HG03378 (cell line): ENCODE measurements at regions not wholly inside any gene's neighbourhood (a gene's known extent, or its start where the extent isn't known, plus 50 kb on each side); places are given as distances from the start of the nearest gene placed in this dataset.
"Not testable (repeated sequence)": the region's sequence is repeated elsewhere in the genome, so short reads cannot be mapped to it uniquely, and the experiment has no call there.

Experiments
- ATAC-seq: cut with Tn5 transposase; IDR thresholded peaks from one replicate; pipeline ENCODE4 v1.9.1; 2021; ENCODE audit warnings: mild to moderate bottlenecking, moderate library complexity; ENCODE audit not compliant: unreplicated experiment

DNA sequence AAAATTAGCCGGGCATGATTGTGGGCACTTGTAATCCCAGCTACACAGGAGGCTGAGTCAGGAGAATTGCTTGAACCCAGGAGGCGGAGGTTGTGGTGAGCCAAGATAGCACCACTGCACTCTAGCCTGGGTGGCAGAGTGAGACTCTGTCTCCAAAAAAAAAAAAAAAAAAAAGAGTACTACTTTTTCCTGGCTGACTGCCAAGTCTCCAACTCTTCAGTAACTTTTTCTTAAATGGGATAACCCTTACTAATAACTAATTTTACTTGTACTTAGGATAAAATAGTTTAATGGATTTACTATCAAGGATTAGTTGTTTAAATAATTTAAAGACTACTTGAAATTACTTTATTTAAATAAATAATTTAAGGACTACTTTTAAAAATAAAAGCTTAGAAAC lies 158.8 kb upstream of the CAND1 start:
- ATAC-seq: not testable (repeated sequence)

DNA sequence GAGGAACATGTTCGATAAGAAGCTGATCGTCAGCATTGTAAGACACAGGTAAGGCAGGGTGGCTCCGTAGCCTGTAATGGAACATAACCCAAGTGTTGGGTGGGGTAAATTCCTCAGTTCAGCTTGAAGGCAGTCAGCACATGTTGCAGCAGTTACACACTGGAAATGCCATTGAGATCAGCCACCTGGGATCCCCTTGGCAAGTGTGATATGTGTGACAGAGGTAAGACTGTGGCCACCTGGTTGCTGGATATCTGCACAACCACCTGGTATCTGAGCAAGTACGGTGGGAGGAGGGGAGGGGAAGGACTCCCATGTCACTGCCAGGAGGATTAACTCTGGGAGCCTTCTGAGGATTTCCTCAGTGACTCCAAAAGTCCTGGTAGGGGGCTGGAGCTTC lies 158.0 kb upstream of the CAND1 start:
- ATAC-seq: no peak

DNA sequence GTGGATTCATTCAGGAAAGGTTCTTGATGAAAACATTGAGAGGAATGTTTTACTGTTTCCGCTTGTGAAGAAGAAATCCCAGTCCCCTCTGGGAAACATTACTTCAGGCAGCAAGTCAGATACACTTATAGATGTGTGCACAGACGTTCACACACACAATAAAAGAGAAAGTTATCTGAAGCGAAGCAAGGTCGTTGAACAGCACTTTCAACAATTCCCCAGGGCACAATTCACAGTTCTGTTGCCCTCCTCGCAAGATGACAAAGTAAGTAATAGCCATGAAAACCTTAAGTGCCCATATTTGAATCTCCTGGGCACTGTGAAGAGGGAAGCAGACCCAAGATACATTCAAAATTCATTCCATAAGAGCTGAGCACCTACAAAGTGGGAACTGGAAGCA lies 156.6 kb upstream of the CAND1 start:
- no peak for ATAC-seq

DNA sequence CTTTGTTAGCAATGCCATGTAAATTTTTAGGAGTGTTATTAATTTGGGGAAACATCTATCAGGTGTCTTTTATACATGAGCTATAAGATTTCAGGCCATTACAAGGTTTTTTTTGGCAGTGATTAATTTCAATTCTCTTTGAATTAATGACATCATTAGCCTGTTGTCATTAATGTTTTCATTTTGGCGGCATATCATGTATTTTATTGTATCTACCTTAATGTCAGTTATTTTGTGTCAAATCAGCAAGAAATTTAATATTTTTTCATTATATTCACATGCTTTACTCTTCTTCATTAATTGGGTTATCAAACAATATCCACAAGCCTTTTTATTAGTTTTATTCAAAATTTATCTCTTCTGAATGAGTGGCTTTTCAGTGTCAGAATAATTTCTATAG lies 153.0 kb upstream of the CAND1 start:
- no peak for ATAC-seq

DNA sequence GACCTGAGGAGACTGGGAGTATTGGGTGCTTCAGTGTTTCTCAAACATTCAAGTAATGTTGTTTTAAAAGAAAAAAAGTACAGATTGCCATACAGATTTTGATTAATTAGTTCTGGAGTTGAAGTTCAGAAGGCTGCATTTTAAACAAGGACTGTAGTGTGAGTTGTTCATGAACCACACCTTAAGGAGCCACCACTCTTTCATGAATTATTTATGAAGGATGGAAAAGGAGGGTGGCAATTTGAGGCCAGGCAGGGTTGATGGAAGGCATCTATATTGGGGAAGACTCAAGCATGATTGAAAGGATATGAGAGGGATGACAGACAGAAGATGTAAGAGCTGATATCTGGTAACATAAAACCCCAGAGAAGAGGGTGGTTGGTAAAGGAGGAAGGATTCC lies 146.6 kb upstream of the CAND1 start:
- ATAC-seq: no peak

DNA sequence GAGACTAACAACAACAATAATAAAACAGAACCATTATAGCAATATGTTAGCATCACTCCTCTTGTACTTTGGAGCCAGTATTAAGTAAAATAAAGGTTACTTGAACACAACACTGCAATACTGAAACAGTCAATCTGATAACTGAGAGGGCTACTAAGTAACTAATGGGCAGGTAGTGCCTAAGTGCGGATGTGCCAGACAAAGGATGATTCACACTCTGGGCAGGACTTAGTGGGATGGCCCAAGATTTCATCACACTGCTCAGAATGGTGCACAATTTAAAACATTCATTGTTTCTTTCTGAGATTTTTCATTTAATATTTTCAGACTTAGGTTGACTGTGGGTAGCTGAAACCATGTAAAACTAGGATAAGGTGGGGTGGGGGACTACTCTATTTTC lies 131.9 kb upstream of the CAND1 start:
- ATAC-seq: no peak

DNA sequence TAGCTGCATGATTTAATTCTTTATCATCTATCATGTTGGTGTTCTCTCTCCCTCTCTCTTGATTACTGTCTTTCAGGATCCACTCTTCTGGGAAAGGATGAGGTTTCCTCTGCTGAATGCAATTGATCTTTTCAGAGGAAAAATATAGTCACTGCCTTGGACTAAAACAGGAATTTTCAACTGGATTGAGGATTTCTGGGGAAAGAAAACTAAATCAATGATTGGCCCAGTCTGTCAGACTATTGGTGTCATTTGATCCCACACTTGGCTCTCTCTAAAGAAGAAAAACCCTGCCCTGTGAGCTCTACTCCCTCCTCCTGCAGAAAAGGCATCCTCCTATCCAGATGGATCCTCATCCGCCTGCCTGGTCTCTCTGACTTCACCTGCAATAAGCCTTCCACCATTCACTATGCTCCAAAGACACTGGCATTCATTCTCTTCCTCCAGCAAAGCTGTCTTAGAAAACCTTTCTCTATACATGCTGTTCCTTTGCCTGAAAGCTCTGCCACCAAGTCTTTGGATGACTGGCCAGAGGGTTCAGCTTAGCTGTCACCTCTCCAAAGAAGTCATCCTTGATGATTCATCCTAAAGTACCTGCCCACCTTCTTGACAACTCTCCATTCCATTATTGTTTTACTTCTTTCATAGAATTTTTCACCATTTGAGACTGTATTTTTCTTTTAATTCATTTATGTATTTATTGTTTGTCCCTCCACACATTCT lies 127.7 kb upstream of the CAND1 start:
- ATAC-seq: no peak

DNA sequence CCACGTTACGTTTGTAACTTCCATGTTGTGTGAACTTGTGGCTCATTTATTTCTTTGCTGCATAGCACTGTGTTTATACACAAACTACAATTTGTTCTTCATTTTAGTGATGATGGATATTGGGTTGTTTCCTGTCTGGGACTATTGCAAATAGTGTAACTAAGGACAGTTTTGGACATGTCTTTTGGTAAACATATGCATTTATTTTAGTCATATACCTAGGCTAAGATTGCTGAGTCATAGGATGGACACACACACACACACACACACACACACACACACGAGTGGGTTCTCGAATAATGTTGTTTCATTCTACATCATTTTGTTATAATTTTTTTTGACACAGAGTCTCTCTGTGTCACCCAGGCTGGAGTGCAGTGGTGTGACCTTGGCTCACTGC lies 123.5 kb upstream of the CAND1 start:
- ATAC-seq: no peak

DNA sequence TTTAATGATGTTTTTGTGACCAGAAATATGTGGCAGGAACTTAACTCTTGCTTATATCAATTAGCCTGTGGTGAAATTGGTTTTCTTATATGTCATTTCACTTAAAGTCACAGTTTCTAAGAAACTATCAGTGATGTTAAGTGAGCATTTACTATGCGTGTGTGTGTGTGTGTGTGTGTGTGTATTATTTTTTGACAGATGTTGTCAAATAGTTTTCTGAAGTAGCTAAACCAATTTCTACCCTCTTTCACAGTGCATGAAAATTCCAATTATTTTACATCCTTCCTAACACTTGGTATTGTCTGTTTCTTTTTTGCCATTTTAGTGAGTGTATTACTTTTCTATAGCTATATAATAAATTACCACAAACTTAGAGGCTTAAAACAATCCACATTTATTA lies 122.1 kb upstream of the CAND1 start:
- ATAC-seq: no peak

DNA sequence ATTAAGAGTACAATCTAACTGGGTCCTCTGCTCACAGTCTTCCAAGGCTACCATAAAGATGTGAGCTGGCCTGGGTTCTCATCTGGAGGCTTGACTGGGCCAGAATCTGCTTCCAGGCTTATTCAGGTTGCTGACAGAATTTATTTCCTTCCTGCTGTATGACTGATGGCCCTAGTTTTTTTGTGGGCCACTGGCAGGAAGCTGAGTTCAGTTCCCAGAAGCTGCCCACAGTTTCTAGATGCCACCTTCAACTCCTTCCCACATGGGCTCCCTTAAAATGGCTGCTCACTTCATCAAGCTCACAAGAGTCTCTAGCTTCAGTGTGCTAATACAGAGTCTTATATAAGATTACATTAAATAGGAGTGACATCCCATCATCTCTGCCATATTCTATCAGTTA lies 121.7 kb upstream of the CAND1 start:
- no peak for ATAC-seq

DNA sequence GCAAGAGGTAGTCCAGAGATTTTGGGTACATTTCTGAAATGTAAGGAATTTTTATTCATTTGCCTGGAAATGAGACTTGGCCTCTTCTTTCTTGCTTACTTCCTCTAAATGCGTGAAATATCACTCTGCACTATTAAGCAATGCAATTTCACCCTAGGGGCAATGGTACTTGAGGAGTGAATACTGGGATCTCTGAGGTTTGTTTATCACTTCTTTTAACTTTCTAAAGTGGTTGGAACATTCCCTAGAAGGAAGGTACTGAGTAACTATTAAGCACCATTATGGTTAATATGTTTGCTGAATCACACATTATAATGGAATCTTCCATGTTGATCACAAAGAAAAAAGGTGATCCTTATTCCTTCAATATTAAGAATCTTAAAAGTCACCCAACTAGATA lies 120.9 kb upstream of the CAND1 start:
- no peak for ATAC-seq

DNA sequence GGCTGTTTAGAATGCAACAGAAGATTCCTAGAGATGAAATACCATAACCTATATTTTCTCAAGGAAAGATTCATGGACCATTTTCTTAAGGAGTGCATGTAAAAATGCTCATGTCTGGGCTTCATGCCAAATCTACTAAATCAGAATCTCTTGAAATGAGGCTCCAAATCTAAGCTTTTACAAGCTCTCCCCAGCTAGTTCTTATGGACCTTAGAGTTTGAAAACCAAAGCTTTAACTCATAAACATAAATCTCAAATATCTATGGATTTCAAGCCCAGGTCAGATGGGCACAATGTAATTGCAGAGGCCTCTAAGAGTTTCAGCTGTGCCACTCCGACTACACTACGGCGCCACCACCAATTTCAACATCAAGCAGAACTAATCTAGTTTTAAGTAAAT lies 117.3 kb upstream of the CAND1 start:
- ATAC-seq: no peak

DNA sequence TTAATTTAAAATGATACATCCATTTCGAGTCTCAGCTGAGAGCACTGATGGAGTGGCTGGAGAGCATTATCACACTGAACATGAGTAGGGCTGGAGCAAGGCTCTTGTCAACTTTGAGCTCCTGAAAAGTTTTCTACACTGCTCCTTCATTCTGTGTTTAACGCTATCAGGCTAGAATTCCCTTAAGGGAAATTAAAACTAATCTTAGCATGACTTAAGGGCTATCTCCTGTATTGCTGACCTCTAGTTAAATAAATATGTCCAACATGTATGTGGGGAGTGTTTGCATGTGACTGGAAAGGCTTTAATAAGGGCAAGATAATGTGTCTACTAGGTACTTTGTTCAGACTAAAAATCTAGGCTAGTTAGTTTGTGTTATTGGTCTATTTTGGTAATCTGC lies 116.7 kb upstream of the CAND1 start:
- ATAC-seq: no peak

DNA sequence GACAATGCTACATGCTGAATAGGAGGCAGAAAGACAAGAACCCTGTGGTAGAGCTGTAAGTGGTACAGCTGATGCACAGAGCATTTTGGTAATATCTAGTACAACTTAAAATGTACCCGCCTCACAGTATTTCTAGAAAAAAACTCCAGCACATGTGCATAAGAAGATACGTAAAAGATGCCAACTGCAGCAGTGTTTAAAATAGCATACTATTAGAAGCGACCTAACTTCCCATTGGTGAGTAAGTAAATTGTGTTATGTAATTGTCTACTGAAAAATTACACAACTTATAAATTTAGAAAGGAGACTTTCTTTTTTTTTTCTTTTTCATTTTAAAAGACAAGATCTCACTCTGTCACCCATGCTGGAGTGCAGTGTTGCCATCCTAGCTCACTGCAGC lies 114.3 kb upstream of the CAND1 start:
- ATAC-seq: no peak

DNA sequence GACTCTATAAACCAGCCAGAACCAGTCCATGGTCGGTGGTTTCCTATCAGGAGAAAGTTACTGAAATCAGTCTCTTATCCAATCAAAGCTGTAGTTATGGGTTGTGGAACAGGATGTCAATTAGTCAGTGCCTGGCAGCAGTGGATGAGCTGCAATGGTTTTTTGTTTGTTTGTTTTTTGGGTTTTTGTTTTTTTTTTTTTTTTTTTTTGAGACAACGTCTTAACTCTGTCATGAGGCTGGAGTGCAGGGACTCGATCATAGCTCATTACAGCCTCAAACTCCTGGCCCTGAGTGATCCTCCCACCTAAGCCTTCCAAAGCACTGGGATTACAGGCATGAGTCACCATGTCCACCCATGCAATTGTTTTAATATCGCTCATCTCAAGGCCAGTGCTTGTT lies 113.3 kb upstream of the CAND1 start:
- ATAC-seq: no peak

DNA sequence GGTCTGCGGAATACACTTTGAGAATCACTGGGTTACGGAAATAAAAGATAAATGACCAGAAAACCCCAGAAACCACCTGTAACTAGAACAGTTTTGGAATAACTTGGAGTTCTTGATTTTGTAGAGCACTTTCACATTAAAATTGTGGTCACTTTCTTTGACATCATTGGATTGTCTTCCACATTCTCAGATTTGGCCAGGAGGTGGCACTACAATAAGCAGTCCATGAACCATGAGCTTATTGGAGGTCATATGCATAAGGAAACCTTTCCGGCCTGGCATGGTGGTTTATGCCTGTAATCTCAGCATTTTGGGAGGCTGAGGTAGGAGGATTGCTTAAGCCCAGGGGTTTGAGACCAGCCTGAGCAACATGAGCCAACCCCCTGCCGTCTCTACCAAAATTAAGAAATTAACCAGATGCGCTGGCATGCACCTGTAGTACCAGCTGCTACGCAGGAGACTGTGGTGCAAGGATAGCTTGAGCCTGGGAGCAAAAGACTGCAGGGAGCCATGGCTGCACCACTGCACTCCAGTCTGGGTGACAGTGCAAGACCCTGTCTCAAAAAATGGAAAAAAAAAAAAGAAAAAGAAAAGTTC lies 107.7 kb upstream of the CAND1 start:
- peak; percentile 82 for ATAC-seq

DNA sequence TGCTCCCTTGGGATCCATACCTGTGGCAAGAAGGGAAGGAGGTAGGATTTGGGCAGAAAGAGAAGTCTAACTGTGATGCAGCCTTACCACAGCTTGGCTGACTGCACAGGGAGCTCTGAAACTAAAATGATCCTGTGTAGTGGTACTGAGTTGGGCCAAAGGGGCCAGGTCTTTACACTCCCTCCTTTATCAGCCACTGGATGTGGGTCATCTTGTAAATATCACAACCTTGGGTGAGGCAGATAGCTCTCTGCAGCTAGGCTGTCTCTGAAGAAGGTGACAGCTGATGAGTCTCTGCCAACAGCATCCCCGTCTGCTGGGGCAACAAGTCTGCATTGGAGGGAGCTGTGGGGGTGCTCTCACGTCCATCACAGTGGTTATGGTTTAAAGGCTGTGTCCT lies 95.9 kb upstream of the CAND1 start:
- ATAC-seq: no peak

DNA sequence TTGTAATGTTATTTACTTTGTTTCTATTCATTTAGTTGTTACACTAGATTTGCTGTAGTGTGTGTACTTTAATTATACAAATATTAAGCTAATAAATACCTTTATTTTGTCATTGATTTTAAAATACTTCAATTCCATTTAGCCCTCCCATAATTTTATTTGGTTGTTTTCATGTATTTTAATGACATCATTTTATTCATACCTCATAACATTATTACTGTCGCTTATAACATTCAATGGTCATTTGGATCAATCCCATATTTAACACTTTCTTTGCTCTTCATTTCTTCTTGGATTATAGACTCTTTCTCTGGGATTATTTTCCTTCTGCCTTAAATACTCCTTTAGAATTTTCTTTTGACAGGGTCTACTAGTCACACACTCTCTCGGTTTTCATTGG lies 86.6 kb upstream of the CAND1 start:
- ATAC-seq: no peak

DNA sequence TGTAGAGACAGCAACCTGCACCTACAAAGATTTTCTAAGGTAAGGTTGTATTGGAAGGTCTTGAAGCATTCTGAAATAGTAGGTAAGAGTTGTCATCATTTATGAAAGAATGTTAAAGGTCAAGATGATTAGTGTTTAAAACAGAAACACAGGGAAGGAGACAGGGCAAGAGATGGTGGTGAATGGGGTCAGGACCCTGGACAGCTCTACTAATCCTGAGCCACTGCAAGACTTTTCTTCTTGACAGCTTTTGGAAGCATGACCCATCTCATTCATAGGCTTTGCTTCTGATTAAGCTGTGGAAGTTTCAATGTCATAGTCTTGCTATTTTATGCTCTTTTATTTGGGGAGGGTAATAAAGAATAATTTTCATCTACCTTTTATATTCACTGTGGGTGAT lies 75.5 kb upstream of the CAND1 start:
- ATAC-seq: no peak

DNA sequence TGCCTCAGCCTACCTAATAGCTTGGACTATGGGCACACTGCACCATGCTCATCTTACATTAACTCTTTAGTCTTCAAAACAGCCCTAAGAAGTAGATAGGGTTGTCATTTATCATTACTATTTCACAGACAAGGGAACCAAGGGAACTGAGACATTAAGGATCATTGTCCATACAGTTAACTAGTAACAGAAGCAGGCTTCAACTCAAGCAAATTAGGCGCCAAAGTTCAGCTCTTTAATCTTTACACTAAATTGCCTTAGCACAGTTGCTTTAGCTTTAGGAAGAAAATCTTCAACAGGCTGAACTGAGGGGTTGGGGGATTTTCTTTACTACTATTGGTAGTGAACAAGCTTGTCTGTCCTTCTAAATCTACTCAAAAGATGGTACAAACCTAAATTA lies 68.8 kb upstream of the CAND1 start:
- ATAC-seq: no peak

DNA sequence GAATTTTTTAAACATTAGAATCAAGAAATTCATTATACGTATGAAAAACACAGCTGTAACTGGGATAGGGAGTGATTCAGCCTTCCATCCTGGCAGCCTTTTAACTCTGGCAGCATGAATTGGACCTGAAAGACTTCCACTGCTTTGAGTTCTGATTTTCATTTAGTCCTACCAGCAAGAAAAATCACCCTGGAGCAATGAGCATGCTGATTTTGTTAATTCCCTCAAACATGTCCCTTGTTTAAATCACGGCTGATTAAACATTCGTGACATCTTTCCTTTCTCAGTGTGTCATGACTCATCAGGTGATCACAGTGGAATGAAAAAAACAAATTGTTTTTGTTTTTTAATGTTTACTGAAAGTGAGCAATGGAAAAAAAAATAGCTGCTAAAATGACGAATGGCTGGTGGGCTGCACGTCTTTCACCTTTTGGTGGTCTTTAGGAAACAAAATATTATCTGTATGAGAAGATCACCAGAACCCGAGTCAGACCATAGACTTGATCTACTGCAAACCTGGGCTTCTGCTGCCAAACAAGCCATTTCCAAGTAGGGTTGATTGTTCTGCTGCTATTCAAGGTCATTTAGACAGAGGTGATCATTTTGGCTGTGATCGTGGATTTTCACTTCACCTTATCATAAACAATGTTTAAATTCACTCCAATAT lies 67.0 kb upstream of the CAND1 start:
- no peak for ATAC-seq

DNA sequence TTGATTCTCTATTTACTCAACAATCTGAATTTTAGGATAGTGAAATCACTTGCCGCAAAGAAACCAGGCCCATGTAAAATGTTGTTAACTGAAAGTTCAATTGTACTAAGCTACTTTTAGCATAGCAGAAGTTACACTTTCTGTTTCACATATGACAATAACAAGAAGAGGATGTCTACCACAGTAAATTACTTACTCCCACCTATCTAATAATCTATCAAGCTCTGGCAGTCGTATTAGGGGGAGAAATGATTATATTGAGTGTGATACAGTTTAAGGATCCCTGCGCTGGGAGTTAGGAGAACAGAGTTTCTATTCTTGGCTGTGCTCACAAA lies 66.5 kb upstream of the CAND1 start:
- ATAC-seq: peak; percentile 78
